ENCODE measurements at regions not wholly inside any gene's neighbourhood (a gene's known extent, or its start where the extent isn't known, plus 50 kb on each side); places are given as distances from the start of the nearest gene placed in this dataset.

DNA sequence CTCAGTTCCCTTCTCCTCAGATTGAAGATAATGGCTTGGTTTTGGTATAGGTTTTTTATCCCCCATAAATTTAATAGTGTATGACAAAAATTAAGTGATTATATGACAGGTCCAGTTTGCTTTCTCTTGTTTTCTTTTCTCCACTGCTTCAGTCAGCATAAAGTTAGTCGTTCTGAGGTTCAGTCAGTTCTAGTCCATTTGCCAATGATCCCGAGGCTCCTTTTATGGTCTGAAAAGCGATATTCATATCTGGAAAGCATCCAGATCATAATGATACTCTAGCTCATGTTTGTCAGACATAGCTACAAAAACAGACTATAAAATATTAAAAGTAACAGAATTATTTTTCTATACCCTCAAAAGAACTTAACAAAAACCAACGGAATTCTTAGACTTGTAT, 67.1 kb upstream of the SLC38A4 start (continued):
- TF ChIP-seq, protein P1, sequence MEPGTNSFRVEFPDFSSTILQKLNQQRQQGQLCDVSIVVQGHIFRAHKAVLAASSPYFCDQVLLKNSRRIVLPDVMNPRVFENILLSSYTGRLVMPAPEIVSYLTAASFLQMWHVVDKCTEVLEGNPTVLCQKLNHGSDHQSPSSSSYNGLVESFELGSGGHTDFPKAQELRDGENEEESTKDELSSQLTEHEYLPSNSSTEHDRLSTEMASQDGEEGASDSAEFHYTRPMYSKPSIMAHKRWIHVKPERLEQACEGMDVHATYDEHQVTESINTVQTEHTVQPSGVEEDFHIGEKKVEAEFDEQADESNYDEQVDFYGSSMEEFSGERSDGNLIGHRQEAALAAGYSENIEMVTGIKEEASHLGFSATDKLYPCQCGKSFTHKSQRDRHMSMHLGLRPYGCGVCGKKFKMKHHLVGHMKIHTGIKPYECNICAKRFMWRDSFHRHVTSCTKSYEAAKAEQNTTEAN (CRISPR knock-in tag; IDR thresholded peaks at IDR 0.05), result no peak
- TF ChIP-seq, protein P2, sequence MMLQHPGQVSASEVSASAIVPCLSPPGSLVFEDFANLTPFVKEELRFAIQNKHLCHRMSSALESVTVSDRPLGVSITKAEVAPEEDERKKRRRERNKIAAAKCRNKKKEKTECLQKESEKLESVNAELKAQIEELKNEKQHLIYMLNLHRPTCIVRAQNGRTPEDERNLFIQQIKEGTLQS (CRISPR knock-in tag; conservative IDR thresholded peaks at IDR 0.05), result no peak
- TF ChIP-seq RELA (CRISPR knock-in tag; IDR thresholded peaks at IDR 0.05; ENCODE audit: borderline replicate concordance) (no peak), ETV6 (CRISPR knock-in tag; IDR thresholded peaks at IDR 0.05) (no peak)

DNA sequence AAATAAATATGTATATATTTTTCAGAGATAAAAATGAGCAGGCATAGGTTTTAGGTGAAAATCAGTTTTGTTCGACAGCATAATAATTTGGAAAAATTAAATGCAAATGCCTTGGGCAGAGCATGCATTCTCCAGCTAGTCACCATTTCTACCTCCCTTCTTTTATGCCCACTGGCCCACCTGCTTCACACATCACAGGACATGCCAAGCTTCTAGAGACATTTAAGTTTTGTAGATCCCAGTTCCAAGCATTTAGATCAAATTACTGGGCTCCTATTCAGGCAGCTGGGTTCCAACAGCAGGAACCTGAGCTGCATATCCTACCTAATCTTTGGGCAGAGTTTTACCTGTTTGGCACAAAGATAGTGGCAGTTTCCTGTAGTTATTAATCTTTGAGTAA, 67.6 kb upstream of the SLC38A4 start:
- ATAC-seq (no peak), DNase-seq (ENCODE audit: low spot score) (no peak)
- TF ChIP-seq JAZF1 (CRISPR knock-in tag; IDR thresholded peaks at IDR 0.05) (no peak), SOX15 (CRISPR knock-in tag; IDR thresholded peaks at IDR 0.05) (no peak), GABPB1 (CRISPR knock-in tag; IDR thresholded peaks at IDR 0.05) (no peak), EMX1 (CRISPR knock-in tag; IDR thresholded peaks at IDR 0.05) (no peak), CREM (CRISPR knock-in tag; IDR thresholded peaks at IDR 0.05) (no peak), TCF7 (CRISPR knock-in tag; IDR thresholded peaks at IDR 0.05; ENCODE audit: low read depth) (no peak), TEAD1 (CRISPR knock-in tag; IDR thresholded peaks at IDR 0.05) (no peak), FOXK1 (CRISPR knock-in tag; IDR thresholded peaks at IDR 0.05) (no peak), ZNF121 (CRISPR knock-in tag; IDR thresholded peaks at IDR 0.05) (no peak)
- TF ChIP-seq, protein P3, sequence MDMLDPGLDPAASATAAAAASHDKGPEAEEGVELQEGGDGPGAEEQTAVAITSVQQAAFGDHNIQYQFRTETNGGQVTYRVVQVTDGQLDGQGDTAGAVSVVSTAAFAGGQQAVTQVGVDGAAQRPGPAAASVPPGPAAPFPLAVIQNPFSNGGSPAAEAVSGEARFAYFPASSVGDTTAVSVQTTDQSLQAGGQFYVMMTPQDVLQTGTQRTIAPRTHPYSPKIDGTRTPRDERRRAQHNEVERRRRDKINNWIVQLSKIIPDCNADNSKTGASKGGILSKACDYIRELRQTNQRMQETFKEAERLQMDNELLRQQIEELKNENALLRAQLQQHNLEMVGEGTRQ (CRISPR knock-in tag; IDR thresholded peaks at IDR 0.05), result no peak
- TF ChIP-seq, protein P4, sequence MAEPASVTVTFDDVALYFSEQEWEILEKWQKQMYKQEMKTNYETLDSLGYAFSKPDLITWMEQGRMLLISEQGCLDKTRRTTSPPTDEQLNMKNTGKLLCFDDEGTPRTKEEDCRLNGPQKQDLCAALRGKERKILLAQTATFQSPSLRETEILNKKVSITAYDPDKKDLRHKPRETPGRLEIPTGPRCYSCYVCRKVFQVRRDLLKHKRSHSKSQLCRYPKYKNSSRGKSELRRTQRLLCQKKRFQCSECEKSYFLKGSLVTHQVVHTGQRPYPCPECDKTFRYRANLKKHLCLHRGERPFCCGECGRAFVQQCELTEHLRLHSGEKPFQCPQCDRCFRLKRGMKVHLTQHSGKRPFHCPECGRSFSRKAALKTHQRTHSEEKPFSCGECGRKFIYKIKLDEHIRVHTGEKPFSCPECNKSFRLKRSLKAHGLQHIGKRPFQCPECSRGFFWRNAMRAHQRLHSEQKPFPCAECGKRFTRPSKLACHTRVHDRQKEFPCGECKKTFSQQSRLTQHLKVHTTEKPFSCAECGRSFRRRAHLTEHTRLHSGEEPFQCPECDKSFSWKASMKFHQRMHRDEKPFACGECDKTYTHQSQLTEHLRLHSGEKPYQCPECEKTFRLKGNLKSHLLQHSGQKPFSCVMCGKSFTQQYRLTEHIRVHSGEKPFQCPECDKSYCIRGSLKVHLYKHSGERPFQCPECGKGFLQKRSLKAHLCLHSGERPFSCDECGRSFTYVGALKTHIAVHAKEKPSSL (CRISPR knock-in tag; conservative IDR thresholded peaks at IDR 0.05), result no peak
- TF ChIP-seq, protein P1 (CRISPR knock-in tag; IDR thresholded peaks at IDR 0.05), result no peak
- TF ChIP-seq, protein P5, sequence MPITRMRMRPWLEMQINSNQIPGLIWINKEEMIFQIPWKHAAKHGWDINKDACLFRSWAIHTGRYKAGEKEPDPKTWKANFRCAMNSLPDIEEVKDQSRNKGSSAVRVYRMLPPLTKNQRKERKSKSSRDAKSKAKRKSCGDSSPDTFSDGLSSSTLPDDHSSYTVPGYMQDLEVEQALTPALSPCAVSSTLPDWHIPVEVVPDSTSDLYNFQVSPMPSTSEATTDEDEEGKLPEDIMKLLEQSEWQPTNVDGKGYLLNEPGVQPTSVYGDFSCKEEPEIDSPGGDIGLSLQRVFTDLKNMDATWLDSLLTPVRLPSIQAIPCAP (CRISPR knock-in tag; IDR thresholded peaks at IDR 0.05), result no peak
- TF ChIP-seq, protein P6, sequence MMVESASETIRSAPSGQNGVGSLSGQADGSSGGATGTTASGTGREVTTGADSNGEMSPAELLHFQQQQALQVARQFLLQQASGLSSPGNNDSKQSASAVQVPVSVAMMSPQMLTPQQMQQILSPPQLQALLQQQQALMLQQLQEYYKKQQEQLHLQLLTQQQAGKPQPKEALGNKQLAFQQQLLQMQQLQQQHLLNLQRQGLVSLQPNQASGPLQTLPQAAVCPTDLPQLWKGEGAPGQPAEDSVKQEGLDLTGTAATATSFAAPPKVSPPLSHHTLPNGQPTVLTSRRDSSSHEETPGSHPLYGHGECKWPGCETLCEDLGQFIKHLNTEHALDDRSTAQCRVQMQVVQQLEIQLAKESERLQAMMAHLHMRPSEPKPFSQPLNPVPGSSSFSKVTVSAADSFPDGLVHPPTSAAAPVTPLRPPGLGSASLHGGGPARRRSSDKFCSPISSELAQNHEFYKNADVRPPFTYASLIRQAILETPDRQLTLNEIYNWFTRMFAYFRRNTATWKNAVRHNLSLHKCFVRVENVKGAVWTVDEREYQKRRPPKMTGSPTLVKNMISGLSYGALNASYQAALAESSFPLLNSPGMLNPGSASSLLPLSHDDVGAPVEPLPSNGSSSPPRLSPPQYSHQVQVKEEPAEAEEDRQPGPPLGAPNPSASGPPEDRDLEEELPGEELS (CRISPR knock-in tag; IDR thresholded peaks at IDR 0.05), result no peak
- H3K27ac Mint-ChIP-seq, result no peak overlapping the region
- no peaks in the 10 kb centered on the region for H3K4me1 Mint-ChIP-seq
- ChIA-PET POLR2A (no interaction called here), CTCF (interaction anchor here (0.7 kb wide), 1 partner anchor 62 kb away, joined by 4 read pairs; no protein-coding TSS in a partner anchor)
- H3K36me3 Mint-ChIP-seq, result no peaks in the 10 kb centered on the region
- H3K27me3 Mint-ChIP-seq (ENCODE audit: low read depth), result no peaks in the 10 kb centered on the region
- H3K4me3 Mint-ChIP-seq, result no peak overlapping the region
- H3K9me3 Mint-ChIP-seq, result peaks cover 10% of the 10 kb centered on the region

All from WTC11 (cell line).